C4-2B (cell line): ENCODE measurements at regions not wholly inside any gene's neighbourhood (a gene's known extent, or its start where the extent isn't known, plus 50 kb on each side); places are given as distances from the start of the nearest gene placed in this dataset.

Experiments
- ZFX ChIP-seq: fragments of 450-650 bp; IDR thresholded peaks from 2 replicates; pipeline ENCODE4 v1.6.1; 2017
- TF ChIP-seq, protein P1 (sequence below): fragments of 450-650 bp; conservative IDR thresholded peaks from 2 replicates; pipeline ENCODE4 v1.5.1; 2017; ENCODE audit warnings: mild to moderate bottlenecking

DNA sequence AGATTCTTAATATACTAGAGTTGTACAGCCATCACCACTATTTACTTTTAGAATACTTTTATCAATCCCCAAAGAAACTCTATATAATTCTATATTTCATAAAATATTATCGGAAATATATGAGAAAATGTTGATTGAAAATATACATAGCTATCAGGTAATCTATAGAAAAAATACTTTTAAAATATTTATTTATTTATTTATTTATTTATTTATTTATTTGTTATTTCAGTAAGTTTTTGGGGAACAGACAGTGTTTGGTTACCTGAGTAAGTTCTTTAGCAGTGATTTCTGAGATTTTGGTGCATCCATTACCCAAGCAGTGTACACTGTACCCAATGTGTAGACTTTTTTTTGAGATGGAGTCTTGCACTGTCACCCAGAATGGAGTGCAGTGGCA lies 206.6 kb upstream of the DAAM1 start:
- TF ChIP-seq, protein P1, sequence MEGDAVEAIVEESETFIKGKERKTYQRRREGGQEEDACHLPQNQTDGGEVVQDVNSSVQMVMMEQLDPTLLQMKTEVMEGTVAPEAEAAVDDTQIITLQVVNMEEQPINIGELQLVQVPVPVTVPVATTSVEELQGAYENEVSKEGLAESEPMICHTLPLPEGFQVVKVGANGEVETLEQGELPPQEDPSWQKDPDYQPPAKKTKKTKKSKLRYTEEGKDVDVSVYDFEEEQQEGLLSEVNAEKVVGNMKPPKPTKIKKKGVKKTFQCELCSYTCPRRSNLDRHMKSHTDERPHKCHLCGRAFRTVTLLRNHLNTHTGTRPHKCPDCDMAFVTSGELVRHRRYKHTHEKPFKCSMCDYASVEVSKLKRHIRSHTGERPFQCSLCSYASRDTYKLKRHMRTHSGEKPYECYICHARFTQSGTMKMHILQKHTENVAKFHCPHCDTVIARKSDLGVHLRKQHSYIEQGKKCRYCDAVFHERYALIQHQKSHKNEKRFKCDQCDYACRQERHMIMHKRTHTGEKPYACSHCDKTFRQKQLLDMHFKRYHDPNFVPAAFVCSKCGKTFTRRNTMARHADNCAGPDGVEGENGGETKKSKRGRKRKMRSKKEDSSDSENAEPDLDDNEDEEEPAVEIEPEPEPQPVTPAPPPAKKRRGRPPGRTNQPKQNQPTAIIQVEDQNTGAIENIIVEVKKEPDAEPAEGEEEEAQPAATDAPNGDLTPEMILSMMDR, result no peak
- TF ChIP-seq ZFX, result no peak
